Thymus (tissue), 11 donors: ENCODE measurements at regions not wholly inside any gene's neighbourhood (a gene's known extent, or its start where the extent isn't known, plus 50 kb on each side); places are given as distances from the start of the nearest gene placed in this dataset.
"Not testable (repeated sequence)": the region's sequence is repeated elsewhere in the genome, so short reads cannot be mapped to it uniquely, and the experiment has no call there.

Experiments
- DNase-seq, 9 donors: peaks; one replicate each; pipeline ENCODE4 v3.0.0-alpha.2; 2013; ENCODE audit warnings: low spot score in 9 of 9, low read depth in 6 of 9, missing footprints in 1 of 9
- H3K27ac ChIP-seq, 2 donors: one replicate each; pipeline ENCODE4 v1.5.1; 2013; ENCODE audit warnings: control low read depth in 1 of 2, low read depth in 1 of 2, low read length in 1 of 2, mild to moderate bottlenecking in 1 of 2, moderate library complexity in 1 of 2
- H3K27me3 ChIP-seq, 2 donors: one replicate each; pipeline ENCODE4 v1.5.1; 2013; ENCODE audit warnings: low read length in 1 of 2; ENCODE audit not compliant: control insufficient read depth in 2 of 2, insufficient read depth in 1 of 2
- H3K36me3 ChIP-seq, 2 donors: one replicate each; pipeline ENCODE4 v1.5.1; 2013; ENCODE audit warnings: low read length in 1 of 2, mild to moderate bottlenecking in 1 of 2, moderate library complexity in 1 of 2; ENCODE audit not compliant: control insufficient read depth in 2 of 2, insufficient read depth in 2 of 2
- H3K4me1 ChIP-seq, 2 donors: one replicate each; pipeline ENCODE4 v1.5.1; 2013; ENCODE audit warnings: low read length in 2 of 2; ENCODE audit not compliant: control insufficient read depth in 2 of 2, insufficient read depth in 2 of 2
- H3K4me3 ChIP-seq, 2 donors: one replicate each; pipeline ENCODE4 v1.5.1; 2013; ENCODE audit warnings: low read length in 2 of 2, control low read depth in 1 of 2, mild to moderate bottlenecking in 1 of 2
- H3K9me3 ChIP-seq, 2 donors: one replicate each; pipeline ENCODE4 v1.5.1; 2013; ENCODE audit warnings: low read length in 1 of 2, mild to moderate bottlenecking in 1 of 2; ENCODE audit not compliant: control insufficient read depth in 2 of 2, insufficient read depth in 1 of 2
- WGBS: extraction: QIAGEN DNeasy Blood & Tissue Kit; methylation state at CpG from one replicate; pipeline ENCODE4 v1.1.7; 2013; 5-methylcytosine and 5-hydroxymethylcytosine counted together
- donor health status: healthy.

- no peak overlapping the region for H3K27ac ChIP-seq
- WGBS: 14% methylated on average over 3 of the region's 3 CpGs
- H3K36me3 ChIP-seq: no peaks in the 10 kb centered on the region
- peaks cover 2 to 9% of the 10 kb centered on the region in 2 donors for H3K9me3 ChIP-seq
- H3K4me3 ChIP-seq: no peak overlapping the region
- DNase-seq: no peak
- H3K27me3 ChIP-seq: no peaks in the 10 kb centered on the region
- H3K4me1 ChIP-seq: no peaks in the 10 kb centered on the region
These were observed 1525.5 kb upstream of the NUDT12 start for GRCh38 chr5:105088102-105088501.

GRCh38 chr5:105057893-105058292 is 1495.3 kb upstream of the NUDT12 start:
- WGBS: 91% methylated on average over 1 of the region's 1 CpG
- no peak for DNase-seq
- Histone ChIP-seq H3K36me3 (no peaks in the 10 kb centered on the region), H3K27ac (no peak overlapping the region), H3K9me3 (peaks cover 3 to 22% of the 10 kb centered on the region in 2 donors), H3K4me1 (no peaks in the 10 kb centered on the region), H3K4me3 (no peak overlapping the region), H3K27me3 (no peaks in the 10 kb centered on the region)

- Histone ChIP-seq H3K4me3 (no peak overlapping the region), H3K36me3 (no peaks in the 10 kb centered on the region), H3K4me1 (no peaks in the 10 kb centered on the region), H3K27ac (no peak overlapping the region), H3K27me3 (no peaks in the 10 kb centered on the region), H3K9me3 (peaks cover 3 to 22% of the 10 kb centered on the region in 2 donors)
- WGBS: 89% methylated on average over 3 of the region's 3 CpGs
- DNase-seq: no peak
These were observed 1494.4 kb upstream of the NUDT12 start for GRCh38 chr5:105057001-105057436.

GRCh38 chr5:105054406-105054805 is 1491.8 kb upstream of the NUDT12 start:
- Histone ChIP-seq H3K27me3 (no peaks in the 10 kb centered on the region), H3K27ac (no peak overlapping the region), H3K4me1 (no peaks in the 10 kb centered on the region), H3K9me3 (peaks cover 3 to 22% of the 10 kb centered on the region in 2 donors), H3K36me3 (no peaks in the 10 kb centered on the region), H3K4me3 (no peak overlapping the region)
- 84% methylated on average over 2 of the region's 2 CpGs for WGBS
- DNase-seq: no peak

- Histone ChIP-seq H3K27me3 (no peaks in the 10 kb centered on the region), H3K4me3 (no peak overlapping the region), H3K36me3 (no peaks in the 10 kb centered on the region), H3K4me1 (no peaks in the 10 kb centered on the region), H3K27ac (no peak overlapping the region), H3K9me3 (peaks cover 0 to 4% of the 10 kb centered on the region in 2 donors)
- 95% methylated on average over 2 of the region's 2 CpGs for WGBS
- DNase-seq: no peak
These were observed 1480.0 kb upstream of the NUDT12 start for GRCh38 chr5:105042623-105043022.

- not testable (repeated sequence) for H3K27me3 ChIP-seq, H3K4me3 ChIP-seq, H3K4me1 ChIP-seq, H3K27ac ChIP-seq, H3K36me3 ChIP-seq, DNase-seq, H3K9me3 ChIP-seq
- 89% methylated on average over 3 of the region's 3 CpGs for WGBS
These were observed 1474.2 kb upstream of the NUDT12 start for GRCh38 chr5:105036814-105037213.

- no peak overlapping the region for H3K4me3 ChIP-seq
- H3K27ac ChIP-seq: no peak overlapping the region
- no peak for DNase-seq
- H3K27me3 ChIP-seq: no peaks in the 10 kb centered on the region
- no peaks in the 10 kb centered on the region for H3K36me3 ChIP-seq
- no peaks in the 10 kb centered on the region for H3K4me1 ChIP-seq
- peaks cover 0 to 8% of the 10 kb centered on the region in 2 donors for H3K9me3 ChIP-seq
These were observed 1471.8 kb upstream of the NUDT12 start for GRCh38 chr5:105034401-105034763.

GRCh38 chr5:105033637-105034400 is 1471.2 kb upstream of the NUDT12 start:
- no peaks in the 10 kb centered on the region for H3K27me3 ChIP-seq
- peaks cover 0 to 8% of the 10 kb centered on the region in 2 donors for H3K9me3 ChIP-seq
- H3K36me3 ChIP-seq: no peaks in the 10 kb centered on the region
- no peak overlapping the region for H3K27ac ChIP-seq
- 90% methylated on average over 6 of the region's 6 CpGs for WGBS
- no peak overlapping the region for H3K4me3 ChIP-seq
- no peaks in the 10 kb centered on the region for H3K4me1 ChIP-seq
- DNase-seq: no peak

GRCh38 chr5:105032917-105033316 is 1470.3 kb upstream of the NUDT12 start:
- Histone ChIP-seq H3K36me3 (no peaks in the 10 kb centered on the region), H3K9me3 (peaks cover 0 to 8% of the 10 kb centered on the region in 2 donors), H3K4me3 (no peak overlapping the region), H3K27me3 (no peaks in the 10 kb centered on the region), H3K4me1 (no peaks in the 10 kb centered on the region), H3K27ac (no peak overlapping the region)
- no peak for DNase-seq
- WGBS: 35% methylated on average over 4 of the region's 4 CpGs
